COR-L47 (cell line): ENCODE measurements at regions not wholly inside any gene's neighbourhood (a gene's known extent, or its start where the extent isn't known, plus 50 kb on each side); places are given as distances from the start of the nearest gene placed in this dataset.
"Not testable (repeated sequence)": the region's sequence is repeated elsewhere in the genome, so short reads cannot be mapped to it uniquely, and the experiment has no call there.

Source experiments
- DNase-seq: peaks from one replicate; lab custom pipeline; 2025; lab: John Stamatoyannopoulos, UW

DNA sequence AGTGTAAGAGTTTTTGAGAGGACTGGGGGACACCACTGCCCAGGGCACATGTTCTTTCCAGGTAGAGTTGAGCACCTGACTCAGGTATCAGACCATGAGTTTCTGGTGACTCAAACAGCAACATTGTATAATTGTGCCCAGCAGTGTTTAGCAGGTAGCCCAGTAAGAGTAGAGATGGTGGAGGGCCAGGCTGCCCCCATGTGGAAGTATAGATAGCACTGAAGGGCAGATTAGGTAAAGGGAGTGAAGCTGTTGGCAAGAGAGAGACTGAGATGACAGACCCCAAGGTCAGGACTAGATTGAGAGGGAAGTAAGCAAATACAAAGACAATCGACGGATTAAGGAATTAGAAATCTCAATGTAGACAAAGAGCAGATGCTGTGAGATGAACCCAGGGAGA, 74.6 kb downstream of the TRIM42 start:
- DNase-seq, result no peak

DNA sequence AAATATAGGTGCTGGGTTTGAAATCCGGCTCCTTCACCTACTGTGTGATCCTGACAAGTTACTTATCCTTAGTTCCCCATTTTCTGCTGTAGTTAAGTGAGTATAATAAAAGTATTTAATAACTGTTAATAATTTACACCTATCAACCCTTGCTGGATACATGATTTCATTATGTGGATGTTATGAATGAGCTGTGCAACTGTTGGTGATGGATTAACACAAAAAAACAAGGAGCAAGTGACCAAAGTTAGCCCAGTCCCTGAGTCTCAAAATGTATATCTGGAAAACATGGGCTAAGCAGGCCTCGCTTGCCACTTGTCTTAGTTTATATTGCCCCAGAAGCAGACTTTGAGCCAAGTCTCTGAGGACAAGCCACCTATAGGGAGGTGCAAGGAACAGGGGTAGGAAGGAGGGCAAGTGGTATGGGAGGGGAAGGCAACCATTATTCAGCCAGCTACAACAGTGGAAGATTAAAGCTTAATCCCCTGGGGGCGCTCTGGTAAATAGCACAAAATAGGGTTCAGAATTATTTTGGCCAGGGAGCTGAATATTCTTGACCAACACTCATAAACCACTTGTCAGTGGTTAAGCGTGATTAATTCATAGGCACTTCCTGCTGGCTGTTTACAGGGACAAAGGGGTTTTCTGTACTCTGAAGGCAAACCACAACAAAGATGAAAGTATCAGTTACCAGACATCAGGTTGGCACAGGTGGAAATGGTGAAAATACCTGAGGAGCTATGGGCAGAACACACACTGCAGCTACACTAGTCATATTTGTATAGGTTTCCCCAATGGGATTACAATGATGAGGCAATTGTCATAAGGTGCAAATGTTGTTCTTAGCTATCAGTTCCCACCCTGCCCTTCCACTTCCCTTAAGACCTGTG, 76.2 kb downstream of the TRIM42 start:
- peak; percentile 48 for DNase-seq

DNA sequence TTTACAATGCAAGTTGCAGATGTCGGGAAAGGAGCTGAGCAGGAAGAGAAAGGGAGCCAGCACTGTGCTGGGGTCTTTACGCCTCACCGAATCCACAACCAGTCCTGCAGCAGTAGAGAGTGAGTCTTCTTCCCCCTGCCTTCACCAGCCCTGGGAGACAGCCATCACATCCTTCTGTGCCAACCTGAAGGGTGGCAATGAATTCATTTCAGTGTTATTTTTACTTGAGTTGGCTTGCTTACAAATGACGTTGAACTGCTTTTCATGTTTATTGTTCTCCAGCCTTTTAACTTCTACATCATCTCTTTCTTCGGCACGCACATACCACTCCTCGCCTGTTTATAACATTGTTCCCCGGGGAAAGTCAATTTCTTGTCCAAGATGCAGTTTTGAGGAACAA, 77.1 kb downstream of the TRIM42 start:
- no peak for DNase-seq

DNA sequence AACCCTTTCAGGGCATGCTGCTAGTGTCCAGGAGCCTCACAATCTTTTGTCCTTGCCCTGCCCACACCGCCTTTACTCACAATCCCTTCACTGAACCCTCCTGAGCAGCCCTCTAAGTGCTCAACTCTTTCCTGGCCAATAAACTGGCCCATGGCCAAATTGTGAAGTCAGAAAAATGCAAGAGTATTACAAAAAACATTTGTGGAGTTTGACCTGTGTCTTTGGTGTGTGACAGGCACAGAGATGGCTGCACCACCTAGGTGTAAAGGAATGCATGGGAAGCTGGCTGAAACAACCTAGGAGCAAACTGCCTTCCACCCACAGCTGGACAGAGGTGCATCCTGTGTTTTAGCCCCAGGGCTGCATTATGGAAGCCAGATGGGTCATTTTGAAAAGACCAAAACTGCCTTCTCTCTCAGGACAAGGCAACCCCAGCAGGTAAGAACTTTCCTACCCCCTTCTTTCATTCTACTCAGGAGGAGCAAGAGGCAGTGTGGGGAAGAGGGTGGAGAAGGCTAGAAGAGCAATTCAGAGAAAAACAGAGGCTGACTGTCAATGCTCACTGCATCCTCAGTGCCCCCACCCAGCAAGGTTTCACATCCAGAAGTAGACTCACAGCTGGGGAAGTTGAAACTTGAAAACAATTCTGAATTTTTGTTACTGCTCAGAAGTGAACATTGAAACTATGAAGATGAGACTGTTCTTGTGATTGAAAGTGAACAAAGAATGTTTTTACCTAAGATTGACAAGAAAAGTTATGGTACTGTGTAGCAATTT, 78.6 kb downstream of the TRIM42 start:
- DNase-seq, result no peak

DNA sequence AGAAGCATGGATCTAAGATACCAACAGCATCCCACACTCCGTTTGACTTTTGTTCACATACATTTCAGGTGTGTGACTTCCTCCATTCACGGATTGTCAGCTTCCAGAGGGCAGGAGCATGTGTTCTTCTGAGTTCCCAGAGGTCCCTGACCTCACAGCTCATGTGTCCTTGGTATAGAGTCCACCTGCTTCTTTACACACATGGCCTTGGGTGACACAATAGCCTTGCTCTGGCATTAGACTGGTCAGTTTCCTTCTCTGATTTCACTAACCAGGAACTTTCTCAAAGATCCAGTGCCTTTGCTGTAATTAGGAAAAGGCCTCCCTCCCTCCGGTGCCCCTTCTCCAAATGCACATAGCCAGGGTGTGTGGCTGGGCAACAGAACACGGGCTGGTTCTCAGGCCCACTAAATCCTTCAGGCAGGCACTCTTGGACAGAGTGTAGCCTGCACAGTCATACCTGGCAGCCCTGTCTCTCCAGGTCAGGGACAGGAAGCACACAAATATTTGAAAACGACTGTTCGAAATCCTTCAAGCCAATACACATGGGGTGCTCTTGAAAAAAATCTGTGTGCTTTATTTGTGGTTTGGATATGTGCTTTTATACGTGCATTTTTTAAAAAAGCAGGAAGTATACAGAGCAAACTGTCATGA, 81.1 kb downstream of the TRIM42 start:
- no peak for DNase-seq

DNA sequence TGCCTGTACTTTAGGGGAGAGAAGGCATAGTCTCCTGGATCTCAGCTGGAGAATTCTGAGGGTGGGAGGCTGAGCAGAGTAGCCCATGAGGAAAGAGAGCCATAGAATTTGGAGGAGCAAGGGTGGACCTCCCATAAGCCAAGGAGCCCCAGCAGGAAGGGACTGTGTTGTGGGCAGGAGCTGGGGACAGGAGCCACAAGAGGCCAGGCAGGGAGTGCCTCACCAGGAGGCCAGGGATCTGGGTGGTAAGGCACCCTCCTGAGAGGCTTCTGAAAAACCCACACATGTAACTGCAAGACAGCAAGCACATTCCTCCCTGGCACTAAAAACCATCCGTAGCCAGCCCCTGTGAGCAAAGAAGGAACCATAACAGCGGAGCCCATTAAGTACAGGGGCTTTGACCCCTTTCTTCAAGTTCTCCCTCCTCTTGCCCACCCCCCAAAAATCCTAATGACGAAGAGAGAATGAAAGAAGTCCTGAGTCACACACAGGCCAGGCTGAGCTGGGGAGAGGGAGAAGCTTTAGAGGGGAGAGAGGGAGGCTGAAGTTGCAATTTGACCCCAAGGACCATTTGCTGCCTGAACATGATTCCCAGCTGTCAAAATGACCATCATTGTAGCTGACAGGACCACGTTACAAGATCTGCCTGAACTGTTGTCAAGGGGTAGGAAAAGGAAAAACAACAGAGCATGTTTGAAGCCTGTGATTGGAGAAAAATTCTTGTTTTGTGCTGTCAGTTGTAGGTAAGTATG, 82.6 kb downstream of the TRIM42 start:
- DNase-seq, result no peak

DNA sequence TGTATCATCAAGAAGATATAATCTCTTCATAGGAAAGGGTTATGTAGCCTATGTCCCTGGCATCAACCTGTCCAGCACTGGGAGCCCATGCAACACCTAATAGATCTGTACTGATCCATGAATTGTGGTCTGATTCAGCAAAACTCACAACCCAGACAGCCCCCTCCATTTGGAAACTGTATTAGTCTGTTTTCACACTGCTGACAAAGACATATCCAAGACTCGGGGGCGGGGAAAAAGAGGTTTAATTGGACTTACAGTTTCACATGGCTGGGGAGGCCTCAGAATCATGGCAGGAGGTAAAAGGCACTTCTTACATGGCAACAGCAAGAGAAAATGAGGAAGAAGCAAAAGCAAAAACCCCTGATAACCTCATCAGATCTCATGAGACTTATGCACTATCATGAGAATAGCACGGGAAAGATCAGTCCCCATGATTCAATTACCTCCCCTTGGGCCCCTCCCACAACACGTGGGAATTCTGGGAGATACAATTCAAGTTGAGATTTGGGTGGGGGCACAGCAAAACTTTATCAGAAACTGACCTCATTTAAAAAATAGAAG, 83.3 kb downstream of the TRIM42 start:
- DNase-seq, result no peak

DNA sequence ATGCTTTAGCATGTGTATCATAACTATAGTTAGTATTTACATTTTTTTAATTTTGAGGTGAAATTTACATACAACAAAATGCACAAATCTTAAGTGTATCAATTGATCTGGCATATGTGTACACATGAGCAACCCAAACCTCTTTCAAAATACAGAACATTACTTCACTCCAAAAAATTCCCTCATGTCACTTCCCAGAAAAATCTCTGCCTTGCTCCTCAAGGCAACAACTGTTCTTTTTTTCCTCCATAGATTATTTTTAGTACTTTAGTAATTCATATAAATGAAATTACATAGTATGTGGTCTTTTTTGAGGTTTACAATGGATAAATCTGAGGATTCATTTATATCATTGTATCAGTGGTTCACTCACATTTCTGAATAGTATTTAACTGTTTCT, 84.9 kb downstream of the TRIM42 start:
- no peak for DNase-seq

DNA sequence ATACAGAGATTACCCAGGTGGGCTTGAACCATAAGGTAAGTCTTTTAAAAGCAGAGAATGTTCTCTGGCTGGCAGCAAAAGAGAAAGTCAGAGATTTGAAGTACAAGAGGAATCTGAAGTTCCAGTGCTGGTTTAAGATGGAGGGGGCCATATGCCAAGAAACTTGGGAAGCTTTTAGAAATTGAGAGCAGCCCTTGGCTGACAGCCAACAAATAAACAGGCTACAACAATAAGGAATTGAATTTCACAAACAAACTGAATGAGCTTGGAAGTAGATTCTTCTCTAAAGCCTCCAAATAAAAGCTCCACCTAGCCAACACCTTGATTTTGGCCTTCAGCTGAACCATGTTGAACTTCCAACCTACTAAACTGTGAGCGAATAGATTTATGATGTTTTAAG, 85.7 kb downstream of the TRIM42 start:
- peak; percentile 70 for DNase-seq

DNA sequence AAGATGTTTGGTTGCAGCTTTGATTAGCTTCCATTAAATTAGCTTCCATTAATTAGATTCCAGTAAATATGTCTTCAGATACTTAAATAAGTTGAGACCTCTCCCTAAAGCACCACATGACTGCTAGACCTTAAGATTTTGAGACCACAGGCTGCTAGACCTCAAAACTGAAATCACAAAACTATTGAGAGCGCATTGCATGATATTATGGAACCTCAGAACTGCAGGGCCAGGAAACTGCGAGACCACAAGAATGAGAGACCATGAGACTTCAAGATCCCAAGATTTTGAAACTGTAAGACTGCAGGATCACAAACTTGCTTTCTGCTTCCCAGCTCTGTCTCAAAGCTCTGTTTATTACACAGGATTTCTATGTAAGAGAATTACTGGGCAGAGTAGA, 87.4 kb downstream of the TRIM42 start:
- DNase-seq, result no peak

DNA sequence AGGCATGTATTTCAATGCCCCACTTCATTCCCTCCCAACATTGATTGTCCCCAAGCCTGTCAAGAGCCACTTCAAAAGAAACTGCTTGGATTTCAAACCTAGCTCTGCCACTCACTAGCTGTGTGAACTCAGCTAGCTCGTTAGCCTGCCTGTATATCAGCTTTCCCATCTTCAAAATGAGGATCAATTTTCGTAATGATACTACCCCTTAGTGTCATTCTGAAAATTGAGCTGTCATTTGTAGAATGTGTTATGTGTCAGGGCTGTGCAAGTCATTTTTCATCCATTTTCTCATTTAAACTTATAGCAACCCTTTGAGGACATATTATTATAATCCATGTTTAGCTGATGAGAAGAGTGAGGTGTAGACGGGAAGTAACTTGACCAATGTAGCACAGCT, 88.6 kb downstream of the TRIM42 start:
- no peak for DNase-seq

DNA sequence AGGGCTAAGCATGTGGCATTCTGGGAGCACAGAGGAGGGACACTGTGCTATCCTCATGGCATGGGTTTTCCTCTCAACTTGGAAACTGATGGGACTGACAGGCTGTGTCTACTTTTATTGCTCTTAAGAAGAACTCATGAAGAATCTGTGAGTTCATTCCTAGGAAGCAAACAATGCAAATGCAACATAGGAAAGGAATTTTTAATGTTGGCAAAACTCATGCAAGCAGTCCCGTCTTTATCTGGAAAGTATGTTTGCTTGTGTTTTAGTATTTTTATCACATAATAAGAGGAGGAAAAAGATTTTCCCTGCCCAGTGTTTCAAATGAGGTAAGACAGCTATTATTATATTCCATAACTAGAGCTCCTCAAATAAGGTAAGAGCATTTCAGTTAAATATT, 89.7 kb downstream of the TRIM42 start:
- no peak for DNase-seq

DNA sequence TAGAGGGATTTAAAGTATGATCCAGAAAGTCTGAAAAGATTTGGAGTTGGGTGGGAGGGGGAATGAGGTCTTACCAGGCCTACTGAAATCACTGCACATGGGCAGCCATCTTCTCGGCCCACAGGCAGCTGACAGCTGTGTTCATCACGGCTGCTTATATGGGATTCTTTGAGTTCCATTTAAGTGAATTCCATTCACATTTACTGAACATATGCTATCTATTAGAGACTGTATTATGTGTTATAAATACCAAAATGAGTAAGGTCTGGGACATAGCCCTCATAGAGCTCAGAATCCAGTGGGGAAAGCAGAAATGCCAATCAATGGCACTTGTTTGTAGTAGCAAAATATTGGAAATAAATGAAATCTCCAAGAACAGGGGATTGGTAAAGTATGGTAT, 91.1 kb downstream of the TRIM42 start:
- no peak for DNase-seq

DNA sequence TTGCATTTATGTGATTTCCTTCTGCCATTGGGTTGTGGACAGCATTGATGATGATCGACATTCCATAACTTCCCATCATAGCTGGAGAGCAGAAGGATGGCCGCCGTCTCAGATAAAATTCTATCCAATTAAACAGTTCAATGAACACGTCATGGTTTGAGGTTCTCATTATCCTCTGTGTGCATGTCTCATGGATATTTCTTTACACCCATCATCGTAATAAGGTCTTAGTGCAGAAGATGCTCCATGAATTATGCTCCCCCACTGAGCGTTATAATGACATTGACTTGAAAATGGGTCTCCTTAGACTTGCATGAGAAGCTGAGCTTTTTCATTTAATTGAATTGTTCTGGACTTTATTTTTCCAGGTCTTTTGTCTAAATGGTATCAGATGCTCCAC, 92.1 kb downstream of the TRIM42 start:
- no peak for DNase-seq

DNA sequence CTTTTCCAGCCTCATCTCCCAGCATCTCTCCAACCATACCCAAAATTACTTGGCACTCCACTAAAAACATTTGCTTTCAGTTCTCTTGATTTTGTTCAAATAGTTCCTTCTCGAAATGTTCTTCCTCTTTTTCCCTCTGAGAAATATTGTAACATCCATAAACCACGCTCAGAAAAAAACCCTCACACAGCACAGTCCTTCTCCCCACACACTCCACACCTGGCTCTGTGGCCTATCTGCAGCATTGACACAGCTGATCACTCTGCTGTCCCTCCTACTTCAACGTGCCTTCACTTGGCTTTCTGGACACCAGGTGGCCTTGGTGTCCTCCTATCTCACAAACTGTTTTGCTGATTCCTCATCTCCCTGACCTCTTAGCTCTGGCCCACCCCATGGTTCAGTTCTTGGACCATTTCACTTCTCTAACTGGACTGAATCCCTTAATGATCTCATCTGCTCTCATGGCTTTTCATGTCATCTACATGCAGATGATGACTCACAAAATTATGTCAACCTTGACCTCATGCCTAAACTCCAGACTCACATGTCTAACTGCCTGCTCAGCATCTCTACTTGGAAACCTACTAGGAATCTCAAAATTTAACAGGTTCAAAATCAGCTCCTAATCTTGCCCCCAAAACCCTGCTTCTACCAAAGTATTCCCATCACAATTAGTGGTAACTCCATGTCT, 93.3 kb downstream of the TRIM42 start:
- DNase-seq, result no peak

DNA sequence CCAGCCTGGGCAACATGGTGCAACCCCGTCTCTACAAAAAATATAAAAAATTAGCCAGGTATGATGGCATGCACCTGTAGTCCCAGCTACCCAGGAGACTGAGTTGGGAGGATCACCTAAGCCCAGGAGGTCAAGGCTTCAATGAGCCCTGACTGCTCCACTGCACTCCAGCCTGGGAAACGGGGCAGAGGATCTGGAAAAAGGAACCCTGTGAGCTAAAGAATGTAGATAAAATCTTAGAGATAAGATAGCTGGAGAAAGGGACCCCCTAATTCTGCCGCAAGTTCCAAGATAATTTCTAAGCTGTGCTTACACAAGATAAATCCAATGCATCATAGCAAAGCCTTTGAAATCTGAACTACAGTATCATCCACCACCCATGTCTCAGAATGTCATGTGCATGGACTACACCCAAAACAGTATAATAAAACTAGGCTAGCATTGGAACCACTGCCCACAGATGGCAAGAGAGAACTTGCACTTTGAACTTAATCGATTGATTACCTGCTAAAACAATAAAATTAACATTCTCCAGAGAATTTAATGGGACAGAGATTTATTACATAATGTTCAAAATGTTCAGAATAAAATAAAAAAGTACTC, 99.9 kb downstream of the TRIM42 start:
- DNase-seq, result no peak

DNA sequence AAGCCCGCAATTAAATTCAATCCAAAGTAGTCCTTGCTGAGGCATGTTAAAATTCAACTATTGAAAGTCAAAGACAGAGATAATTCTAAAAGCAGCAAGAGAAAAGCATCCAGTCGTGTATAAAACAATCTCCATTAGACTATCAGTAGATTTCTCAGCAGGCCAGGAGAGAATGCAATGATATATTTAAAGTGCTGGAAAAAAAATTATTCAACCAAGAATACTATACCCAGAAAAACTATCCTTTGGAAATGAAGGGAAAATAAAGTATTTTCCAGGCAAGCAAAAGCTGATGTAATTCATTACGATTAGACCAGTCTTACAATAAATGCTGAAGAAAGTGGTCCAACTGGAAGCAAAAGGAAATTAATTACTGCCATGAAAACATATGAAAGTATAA, 113.5 kb downstream of the TRIM42 start:
- no peak for DNase-seq

DNA sequence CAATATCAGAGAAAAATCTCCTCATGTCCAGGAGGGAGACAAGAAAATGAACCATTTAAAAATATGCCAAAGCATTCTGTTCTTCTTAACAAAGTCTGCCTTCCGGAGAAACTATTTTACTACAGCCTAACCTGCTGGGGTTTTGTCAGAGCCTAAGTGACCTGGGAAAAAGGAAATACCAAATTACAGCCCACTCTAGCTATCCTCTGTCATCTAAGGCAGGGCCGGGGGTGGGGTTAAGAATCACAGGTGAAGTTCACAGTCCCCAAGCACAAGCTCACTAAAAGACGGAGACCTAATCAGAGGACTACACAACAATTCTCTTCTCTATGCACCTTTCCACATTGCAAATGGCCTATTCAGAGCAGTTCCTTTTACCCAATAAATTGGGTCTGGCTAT, 116.6 kb downstream of the TRIM42 start:
- DNase-seq, result no peak

DNA sequence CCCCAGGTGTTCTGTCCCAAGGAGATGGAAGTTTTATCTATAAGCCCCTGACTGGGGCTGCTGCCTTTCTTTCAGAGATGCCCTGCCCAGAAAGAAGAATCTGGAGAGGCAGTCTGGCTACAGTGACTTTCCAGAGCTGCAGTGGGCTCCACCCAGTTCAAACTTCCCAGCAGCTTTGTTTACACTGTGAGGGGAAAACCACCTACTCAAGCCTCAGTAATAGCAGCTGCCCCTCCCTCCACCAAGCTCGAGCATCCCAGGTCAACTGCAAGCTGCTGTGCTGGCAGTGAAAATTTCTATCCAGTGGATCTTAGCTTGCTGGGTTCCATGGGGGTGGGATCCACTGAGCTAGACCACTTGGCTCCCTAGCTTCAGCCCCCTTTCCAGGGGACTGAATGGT, 125.0 kb downstream of the TRIM42 start:
- not testable (repeated sequence) for DNase-seq

DNA sequence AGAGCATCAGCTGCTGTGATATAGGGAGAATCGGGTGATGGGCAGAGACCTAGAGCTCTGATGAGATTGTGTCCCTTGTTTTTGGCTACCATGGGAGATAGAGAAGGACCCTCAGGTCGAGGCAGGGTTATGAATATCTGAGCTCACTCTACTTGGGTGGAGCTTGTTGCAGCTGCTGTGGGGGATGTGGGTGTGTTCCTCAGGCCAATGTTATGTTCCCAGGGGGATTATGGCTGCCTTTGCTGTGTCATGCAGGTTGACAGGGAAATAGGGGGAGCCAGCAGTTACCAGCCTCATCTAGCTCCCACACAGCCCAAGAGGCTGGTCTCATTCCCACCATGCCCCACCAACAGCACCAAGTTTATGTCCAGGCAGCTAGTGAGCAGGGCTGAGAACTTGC, 131.5 kb downstream of the TRIM42 start:
- DNase-seq, result no peak
